ENCODE measurements at regions not wholly inside any gene's neighbourhood (a gene's known extent, or its start where the extent isn't known, plus 50 kb on each side); places are given as distances from the start of the nearest gene placed in this dataset.

GRCh38 chr13:62333466-62333865 is 917.8 kb upstream of the PCDH20 start:
- DNase-seq, result no peak
- no peak overlapping the region for H3K4me3 ChIP-seq (ENCODE audit: low read length)
- WGBS (ENCODE audit: insufficient coverage), result 96% methylated on average over 4 of the region's 15 CpGs

GRCh38 chr13:62331384-62331783 is 915.7 kb upstream of the PCDH20 start:
- no CpG with 5 or more reads among the region's 2 CpGs for WGBS (ENCODE audit: insufficient coverage)
- Histone ChIP-seq H3K9me3 (replicated peaks; ENCODE audit: control insufficient read depth, low read depth, low read length) (no peaks in the 10 kb centered on the region), H3K4me3 (ENCODE audit: low read length) (no peak overlapping the region), H3K4me1 (ENCODE audit: control insufficient read depth, insufficient read depth, low read length) (no peaks in the 10 kb centered on the region), H3K27ac (ENCODE audit: low read length) (no peak overlapping the region), H3K36me3 (ENCODE audit: control insufficient read depth, insufficient read depth, low read length) (no peaks in the 10 kb centered on the region), H3K27me3 (ENCODE audit: control insufficient read depth, insufficient read depth, low read length) (no peaks in the 10 kb centered on the region)
- DNase-seq, result no peak

More at GRCh38 chr13:62333466-62333865, 917.8 kb upstream of the PCDH20 start:
- no peak overlapping the region for H3K27ac ChIP-seq (ENCODE audit: low read length)
- no peaks in the 10 kb centered on the region for H3K36me3 ChIP-seq (ENCODE audit: control insufficient read depth, insufficient read depth, low read length)
- H3K9me3 ChIP-seq (replicated peaks; ENCODE audit: control insufficient read depth, low read depth, low read length), result no peaks in the 10 kb centered on the region
- no peaks in the 10 kb centered on the region for H3K27me3 ChIP-seq (ENCODE audit: control insufficient read depth, insufficient read depth, low read length)
- H3K4me1 ChIP-seq (ENCODE audit: control insufficient read depth, insufficient read depth, low read length), result no peaks in the 10 kb centered on the region

DNA sequence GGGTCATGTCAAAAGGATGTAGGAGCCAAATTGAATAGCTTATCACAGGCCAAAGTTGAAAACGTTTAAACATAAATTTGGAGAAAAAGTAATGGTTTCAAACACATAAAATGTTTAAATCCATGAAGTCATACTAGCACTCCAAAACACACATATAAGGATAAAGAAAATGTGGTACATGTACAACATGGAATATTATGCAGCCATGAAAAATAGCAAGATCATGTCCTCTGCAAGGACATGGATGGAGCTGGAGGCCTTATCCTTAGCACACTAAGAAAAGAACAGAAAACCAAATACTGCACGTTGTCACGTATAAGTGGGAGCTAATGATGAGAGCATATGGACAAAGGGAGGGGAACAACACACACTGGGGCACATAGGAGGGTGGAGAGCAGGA is 911.7 kb upstream of the PCDH20 start:
- no peak for DNase-seq
- no peak overlapping the region for H3K27ac ChIP-seq (ENCODE audit: low read length)
- no peak overlapping the region for H3K4me3 ChIP-seq (ENCODE audit: low read length)
- no peaks in the 10 kb centered on the region for H3K9me3 ChIP-seq (replicated peaks; ENCODE audit: control insufficient read depth, low read depth, low read length)
- H3K27me3 ChIP-seq (ENCODE audit: control insufficient read depth, insufficient read depth, low read length), result no peaks in the 10 kb centered on the region
- H3K4me1 ChIP-seq (ENCODE audit: control insufficient read depth, insufficient read depth, low read length), result no peaks in the 10 kb centered on the region
- no peaks in the 10 kb centered on the region for H3K36me3 ChIP-seq (ENCODE audit: control insufficient read depth, insufficient read depth, low read length)
- WGBS (ENCODE audit: insufficient coverage), result no CpG with 5 or more reads among the region's 3 CpGs

DNA sequence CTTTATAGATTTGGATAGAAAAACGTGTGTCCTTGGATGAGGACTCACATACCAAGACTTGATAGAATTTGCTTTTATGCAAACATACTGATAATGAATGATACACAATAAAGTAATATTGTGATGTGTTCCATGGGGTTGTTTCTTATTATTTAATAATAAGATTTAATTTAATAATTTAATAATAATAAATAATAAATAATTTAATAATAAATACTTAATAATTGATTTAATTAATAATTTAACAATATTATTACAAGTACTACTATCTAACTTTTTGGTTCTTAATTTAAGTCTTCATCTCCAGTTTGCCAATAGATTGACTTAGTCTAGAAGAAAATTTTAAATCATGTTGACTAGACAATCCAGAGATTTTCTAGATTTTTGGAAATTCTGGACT is 909.2 kb upstream of the PCDH20 start:
- H3K36me3 ChIP-seq (ENCODE audit: control insufficient read depth, insufficient read depth, low read length), result no peaks in the 10 kb centered on the region
- WGBS (ENCODE audit: insufficient coverage), result no CpG with 5 or more reads among the region's 1 CpG
- no peaks in the 10 kb centered on the region for H3K4me1 ChIP-seq (ENCODE audit: control insufficient read depth, insufficient read depth, low read length)
- H3K4me3 ChIP-seq (ENCODE audit: low read length), result no peak overlapping the region
- no peak for DNase-seq
- no peaks in the 10 kb centered on the region for H3K9me3 ChIP-seq (replicated peaks; ENCODE audit: control insufficient read depth, low read depth, low read length)
- no peak overlapping the region for H3K27ac ChIP-seq (ENCODE audit: low read length)
- H3K27me3 ChIP-seq (ENCODE audit: control insufficient read depth, insufficient read depth, low read length), result no peaks in the 10 kb centered on the region

DNA sequence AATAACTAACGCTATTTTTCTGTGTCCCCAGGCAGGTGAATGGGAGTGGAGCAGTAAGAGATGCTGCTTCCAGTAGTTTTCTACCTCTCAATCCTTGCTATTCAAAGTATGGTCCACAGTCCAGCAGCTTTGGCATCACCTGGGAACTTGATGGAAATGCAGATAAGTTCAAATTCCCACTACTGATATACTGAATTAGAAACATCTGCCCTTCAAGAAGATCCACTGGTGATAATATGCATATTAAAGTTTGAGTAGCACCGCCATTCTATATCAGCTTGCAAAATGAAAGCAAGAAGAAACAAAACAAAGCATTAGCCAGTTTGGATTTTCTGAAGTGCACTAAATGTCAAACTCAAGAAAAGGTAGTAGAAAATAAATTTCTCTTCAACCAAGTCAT is 906.2 kb upstream of the PCDH20 start:
- DNase-seq, result no peak
- Histone ChIP-seq H3K9me3 (replicated peaks; ENCODE audit: control insufficient read depth, low read depth, low read length) (no peaks in the 10 kb centered on the region), H3K27me3 (ENCODE audit: control insufficient read depth, insufficient read depth, low read length) (no peaks in the 10 kb centered on the region), H3K27ac (ENCODE audit: low read length) (no peak overlapping the region), H3K36me3 (ENCODE audit: control insufficient read depth, insufficient read depth, low read length) (no peaks in the 10 kb centered on the region), H3K4me3 (ENCODE audit: low read length) (no peak overlapping the region), H3K4me1 (ENCODE audit: control insufficient read depth, insufficient read depth, low read length) (no peaks in the 10 kb centered on the region)
- no CpG with 5 or more reads among the region's 2 CpGs for WGBS (ENCODE audit: insufficient coverage)

DNA sequence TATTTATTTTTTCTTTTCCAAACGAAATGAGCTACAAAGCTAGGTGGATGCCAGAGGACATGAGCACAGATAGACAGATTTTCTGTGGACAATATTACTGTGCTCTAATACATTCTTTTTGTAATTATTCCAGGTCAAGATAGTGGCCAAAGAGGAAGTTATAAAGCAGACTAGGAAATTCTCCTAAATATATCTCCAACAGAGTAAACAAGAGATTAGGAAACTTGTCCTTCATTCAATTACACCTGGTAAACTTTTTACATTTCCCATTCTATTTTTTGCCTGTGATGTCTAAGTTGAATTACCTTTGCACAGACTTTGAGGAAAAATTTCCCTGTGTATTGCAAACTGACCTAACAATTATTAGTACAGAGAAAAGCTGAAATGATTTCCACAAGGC is 905.5 kb upstream of the PCDH20 start:
- Histone ChIP-seq H3K27ac (ENCODE audit: low read length) (no peak overlapping the region), H3K4me1 (ENCODE audit: control insufficient read depth, insufficient read depth, low read length) (no peaks in the 10 kb centered on the region), H3K9me3 (replicated peaks; ENCODE audit: control insufficient read depth, low read depth, low read length) (no peaks in the 10 kb centered on the region), H3K4me3 (ENCODE audit: low read length) (no peak overlapping the region), H3K27me3 (ENCODE audit: control insufficient read depth, insufficient read depth, low read length) (no peaks in the 10 kb centered on the region), H3K36me3 (ENCODE audit: control insufficient read depth, insufficient read depth, low read length) (no peaks in the 10 kb centered on the region)
- DNase-seq, result no peak
- no CpG with 5 or more reads among the region's 1 CpG for WGBS (ENCODE audit: insufficient coverage)

DNA sequence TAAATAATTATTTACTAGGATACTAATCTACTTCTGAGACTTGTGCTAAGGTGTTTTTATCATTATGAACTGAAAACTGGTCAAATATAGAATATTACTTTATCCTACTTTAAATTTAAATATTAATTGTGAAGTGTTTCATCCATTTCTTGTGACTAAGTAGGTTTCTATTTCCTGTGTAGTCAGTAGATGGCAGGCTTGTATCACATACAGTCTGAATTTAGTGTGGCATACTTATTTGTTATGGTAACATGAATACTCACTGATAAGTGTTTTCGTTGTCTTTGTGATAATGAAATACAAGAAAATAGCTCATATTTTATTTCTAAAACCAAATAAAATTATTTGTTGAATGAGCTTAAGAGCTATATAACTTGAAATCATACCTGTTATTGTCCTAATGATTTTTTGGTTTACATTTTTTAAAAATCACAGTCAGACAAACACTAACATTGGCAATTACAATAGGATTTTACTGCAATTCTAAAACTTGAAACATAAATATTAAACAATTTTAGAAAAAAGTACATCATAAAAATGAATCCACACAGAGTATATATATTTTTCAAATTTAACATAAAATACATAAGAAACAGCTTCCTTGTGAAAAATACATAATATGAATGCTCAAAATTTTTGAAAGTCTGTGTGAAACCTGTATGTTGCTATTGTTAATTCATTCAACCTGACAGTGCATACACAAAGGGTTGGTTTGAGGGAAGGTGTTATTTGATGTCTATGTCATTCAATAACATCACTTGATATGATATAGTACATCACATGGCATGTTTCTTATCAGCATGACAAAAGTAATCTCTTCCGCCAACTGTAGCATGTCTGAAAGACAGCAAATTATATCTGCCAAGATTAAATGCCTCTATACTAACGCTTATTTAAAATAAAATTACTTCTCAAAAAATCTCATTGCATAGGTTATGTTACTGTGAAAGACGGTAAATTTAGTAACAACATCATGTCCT is 904.8 kb upstream of the PCDH20 start:
- DNase-seq, result peak; percentile 67
- Histone ChIP-seq H3K4me3 (ENCODE audit: low read length) (no peak overlapping the region), H3K9me3 (replicated peaks; ENCODE audit: control insufficient read depth, low read depth, low read length) (no peaks in the 10 kb centered on the region), H3K4me1 (ENCODE audit: control insufficient read depth, insufficient read depth, low read length) (no peaks in the 10 kb centered on the region), H3K27ac (ENCODE audit: low read length) (no peak overlapping the region), H3K36me3 (ENCODE audit: control insufficient read depth, insufficient read depth, low read length) (no peaks in the 10 kb centered on the region), H3K27me3 (ENCODE audit: control insufficient read depth, insufficient read depth, low read length) (no peaks in the 10 kb centered on the region)
- WGBS (ENCODE audit: insufficient coverage), result no CpG with 5 or more reads among the region's 4 CpGs

- DNase-seq, result peak; percentile 25
- Histone ChIP-seq H3K27ac (ENCODE audit: low read length) (no peak overlapping the region), H3K4me1 (ENCODE audit: control insufficient read depth, insufficient read depth, low read length) (no peaks in the 10 kb centered on the region), H3K27me3 (ENCODE audit: control insufficient read depth, insufficient read depth, low read length) (no peaks in the 10 kb centered on the region), H3K9me3 (replicated peaks; ENCODE audit: control insufficient read depth, low read depth, low read length) (no peaks in the 10 kb centered on the region), H3K4me3 (ENCODE audit: low read length) (no peak overlapping the region), H3K36me3 (ENCODE audit: control insufficient read depth, insufficient read depth, low read length) (no peaks in the 10 kb centered on the region)
- WGBS (ENCODE audit: insufficient coverage), result 100% methylated on average over 1 of the region's 3 CpGs
Measured at GRCh38 chr13:62309904-62310303, 894.3 kb upstream of the PCDH20 start.

- peak; percentile 26 for DNase-seq
- no peaks in the 10 kb centered on the region for H3K4me1 ChIP-seq (ENCODE audit: control insufficient read depth, insufficient read depth, low read length)
- H3K36me3 ChIP-seq (ENCODE audit: control insufficient read depth, insufficient read depth, low read length), result no peaks in the 10 kb centered on the region
- no peak overlapping the region for H3K4me3 ChIP-seq (ENCODE audit: low read length)
- WGBS (ENCODE audit: insufficient coverage), result no CpG with 5 or more reads among the region's 3 CpGs
- H3K27me3 ChIP-seq (ENCODE audit: control insufficient read depth, insufficient read depth, low read length), result no peaks in the 10 kb centered on the region
- no peak overlapping the region for H3K27ac ChIP-seq (ENCODE audit: low read length)
- peaks cover 2% of the 10 kb centered on the region for H3K9me3 ChIP-seq (replicated peaks; ENCODE audit: control insufficient read depth, low read depth, low read length)
Measured at GRCh38 chr13:62305756-62306155, 890.1 kb upstream of the PCDH20 start.

DNA sequence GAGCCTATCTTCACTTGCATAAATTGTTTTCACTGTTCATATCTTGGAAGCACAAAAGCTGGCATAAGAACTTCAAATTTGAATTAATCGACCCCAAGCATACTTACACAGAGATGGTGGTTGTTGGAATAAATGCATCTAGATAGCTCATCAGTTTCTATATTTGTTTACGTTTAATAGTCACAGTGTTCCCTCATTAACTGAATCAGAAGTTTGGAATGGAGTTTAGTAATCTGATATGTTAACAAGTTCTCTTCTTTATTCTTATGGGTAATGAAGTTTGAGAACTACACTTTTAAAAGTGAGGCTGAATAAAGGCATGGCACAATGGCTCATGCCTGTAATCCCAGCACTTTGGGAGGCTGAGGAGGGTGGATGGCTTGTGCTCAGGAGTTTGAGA is 886.7 kb upstream of the PCDH20 start:
- Histone ChIP-seq H3K27ac (ENCODE audit: low read length) (no peak overlapping the region), H3K36me3 (ENCODE audit: control insufficient read depth, insufficient read depth, low read length) (no peaks in the 10 kb centered on the region), H3K4me3 (ENCODE audit: low read length) (no peak overlapping the region), H3K27me3 (ENCODE audit: control insufficient read depth, insufficient read depth, low read length) (no peaks in the 10 kb centered on the region), H3K9me3 (replicated peaks; ENCODE audit: control insufficient read depth, low read depth, low read length) (peaks cover 2% of the 10 kb centered on the region), H3K4me1 (ENCODE audit: control insufficient read depth, insufficient read depth, low read length) (no peaks in the 10 kb centered on the region)
- no CpG with 5 or more reads among the region's 2 CpGs for WGBS (ENCODE audit: insufficient coverage)
- DNase-seq, result no peak
